IPS DF 6.9 (cell line): ENCODE measurements at regions not wholly inside any gene's neighbourhood (a gene's known extent, or its start where the extent isn't known, plus 50 kb on each side); places are given as distances from the start of the nearest gene placed in this dataset.

ENCODE experiments used
- DNase-seq: peaks from one replicate; pipeline ENCODE4 v3.0.0-alpha.2; 2013; ENCODE audit warnings: low read depth, low spot score
- H3K27ac ChIP-seq: one replicate; pipeline ENCODE4 v1.5.1; 2013; ENCODE audit warnings: low read length, control low read depth
- H3K27me3 ChIP-seq: 2 replicates; pipeline ENCODE4 v1.6.1; 2013; ENCODE audit warnings: mild to moderate bottlenecking, low read length; ENCODE audit not compliant: control insufficient read depth, insufficient read depth
- H3K36me3 ChIP-seq: 2 replicates; pipeline ENCODE4 v1.6.1; 2013; ENCODE audit warnings: low read length; ENCODE audit not compliant: control insufficient read depth, insufficient read depth
- H3K4me1 ChIP-seq: 2 replicates; pipeline ENCODE4 v1.6.1; 2013; ENCODE audit warnings: low read length; ENCODE audit not compliant: control insufficient read depth, insufficient read depth
- H3K4me3 ChIP-seq: 2 replicates; pipeline ENCODE4 v1.5.1; 2013; ENCODE audit warnings: mild to moderate bottlenecking, low read length
- H3K9me3 ChIP-seq: 2 replicates; pipeline ENCODE4 v1.6.1; 2013; ENCODE audit warnings: low read length, inconsistent platforms; ENCODE audit not compliant: control insufficient read depth, insufficient read depth
- WGBS: extraction: QIAGEN DNeasy Blood & Tissue Kit; methylation state at CpG from one replicate; pipeline ENCODE4 v1.1.7; 2013; ENCODE audit warnings: mixed read lengths, missing lambda C conversion rate; ENCODE audit not compliant: insufficient read length, insufficient coverage; 5-methylcytosine and 5-hydroxymethylcytosine counted together

DNA sequence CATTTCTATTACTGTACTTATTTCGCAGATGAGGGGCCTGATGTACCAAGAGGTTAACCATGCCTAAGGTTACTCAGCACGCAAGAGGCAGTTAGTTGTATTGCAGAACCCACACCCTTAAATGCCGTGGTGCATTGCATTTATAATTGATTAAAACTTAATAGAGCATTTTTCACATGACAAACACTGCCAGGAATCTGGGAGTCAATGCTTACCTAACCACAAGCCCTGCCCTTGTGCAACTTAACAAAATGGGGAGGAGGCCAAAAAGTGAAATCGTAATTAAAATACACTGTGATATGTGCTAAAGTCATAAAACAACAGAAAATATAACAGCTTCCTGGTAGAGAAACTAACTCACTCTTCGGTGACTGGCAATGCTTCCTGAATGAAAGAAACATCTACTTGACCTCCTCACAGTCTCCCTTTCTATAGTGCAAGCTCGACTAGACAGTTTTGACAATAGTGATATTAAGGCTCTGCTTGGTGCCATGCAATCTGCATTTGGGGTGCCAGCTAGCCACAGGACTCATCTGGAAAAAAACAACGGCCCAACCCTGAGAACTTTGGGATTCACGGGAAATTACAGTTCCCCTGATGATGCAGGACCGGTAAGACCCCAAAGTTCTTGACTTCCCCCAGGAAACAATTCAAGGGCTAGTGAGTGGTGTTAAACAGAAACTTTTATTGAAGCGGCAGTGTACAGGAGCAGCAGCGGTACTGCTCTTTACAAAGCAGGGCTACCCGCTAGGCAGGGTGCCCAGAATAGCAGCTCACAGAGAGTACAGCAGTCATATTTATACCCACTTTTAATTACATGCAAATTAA lies 612.4 kb downstream of the TNS3 start:
- no peak overlapping the region for H3K4me3 ChIP-seq
- no peaks in the 10 kb centered on the region for H3K9me3 ChIP-seq
- no peaks in the 10 kb centered on the region for H3K27me3 ChIP-seq
- H3K27ac ChIP-seq = no peak overlapping the region
- 100% methylated on average over 1 of the region's 12 CpGs for WGBS
- H3K36me3 ChIP-seq = no peaks in the 10 kb centered on the region
- no peaks in the 10 kb centered on the region for H3K4me1 ChIP-seq
- DNase-seq = no peak

DNA sequence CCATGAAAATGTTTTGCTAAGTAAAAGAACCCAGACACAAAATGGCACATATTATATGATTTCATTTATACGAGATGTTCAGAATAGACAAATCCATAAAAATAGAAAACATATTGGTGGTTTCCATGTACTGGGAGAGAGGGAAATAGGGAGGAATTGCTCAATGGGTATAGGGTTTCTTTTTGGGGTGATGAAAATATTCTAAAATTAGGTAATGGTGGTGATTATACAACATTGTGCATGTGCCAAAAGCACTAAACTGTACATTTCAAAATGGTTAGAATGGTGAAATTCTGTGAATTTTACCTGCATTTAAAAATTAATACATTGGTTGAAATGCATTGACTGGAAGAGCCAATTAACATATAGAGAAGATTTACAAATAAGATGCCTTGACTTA lies 613.9 kb downstream of the TNS3 start:
- Histone ChIP-seq H3K9me3 (no peaks in the 10 kb centered on the region; the same call in 1 of the 2 replicates), H3K27ac (no peak overlapping the region), H3K4me3 (no peak overlapping the region), H3K4me1 (no peaks in the 10 kb centered on the region), H3K27me3 (no peaks in the 10 kb centered on the region), H3K36me3 (no peaks in the 10 kb centered on the region)
- DNase-seq = no peak
- WGBS = no CpG with 5 or more reads among the region's 1 CpG

DNA sequence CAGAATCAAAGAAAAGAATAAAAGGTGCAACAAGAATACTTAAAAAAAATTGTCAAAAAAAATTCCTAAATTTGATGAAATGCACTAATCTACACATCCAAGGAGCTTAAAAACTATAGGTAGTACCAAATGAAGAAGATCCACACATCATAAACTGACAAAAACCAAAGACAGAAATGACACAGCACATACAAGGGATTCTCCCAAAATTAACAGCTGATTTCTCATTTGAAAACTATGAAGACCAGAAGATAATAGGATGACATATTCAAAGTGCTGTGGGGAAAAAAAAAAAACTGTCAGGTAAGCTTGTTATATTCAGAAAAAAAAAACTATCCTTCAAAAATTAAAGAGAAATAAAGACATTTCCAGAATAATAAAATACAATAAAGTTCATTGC lies 618.2 kb downstream of the TNS3 start:
- DNase-seq = no peak
- Histone ChIP-seq H3K27me3 (no peaks in the 10 kb centered on the region), H3K4me3 (no peak overlapping the region), H3K9me3 (no peaks in the 10 kb centered on the region; the same call in 1 of the 2 replicates), H3K36me3 (no peaks in the 10 kb centered on the region), H3K27ac (no peak overlapping the region), H3K4me1 (no peaks in the 10 kb centered on the region)

DNA sequence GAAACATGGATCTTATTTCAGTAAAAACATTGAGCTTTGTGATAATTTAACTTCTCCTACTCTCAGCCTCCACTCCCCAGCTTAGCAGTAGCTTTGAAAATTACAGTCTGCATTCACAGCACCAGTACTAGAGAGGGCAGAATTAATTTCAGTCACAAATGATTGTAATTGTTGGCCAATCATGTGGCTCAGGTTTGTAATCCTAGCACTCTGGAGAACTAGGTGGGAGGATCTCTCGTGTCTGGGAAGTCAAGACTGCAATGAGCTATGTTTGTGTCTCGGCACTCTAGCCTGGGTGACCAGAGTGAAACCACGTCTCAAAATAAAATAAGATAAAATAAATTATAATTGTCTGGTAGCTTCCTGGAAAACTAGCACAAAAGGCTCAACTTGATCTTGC lies 620.9 kb downstream of the TNS3 start:
- no peaks in the 10 kb centered on the region for H3K36me3 ChIP-seq
- H3K4me1 ChIP-seq = no peaks in the 10 kb centered on the region
- DNase-seq = no peak
- H3K9me3 ChIP-seq = no peaks in the 10 kb centered on the region; the same call in 1 of the 2 replicates
- H3K4me3 ChIP-seq = no peak overlapping the region
- no CpG with 5 or more reads among the region's 3 CpGs for WGBS
- no peak overlapping the region for H3K27ac ChIP-seq
- no peaks in the 10 kb centered on the region for H3K27me3 ChIP-seq

DNA sequence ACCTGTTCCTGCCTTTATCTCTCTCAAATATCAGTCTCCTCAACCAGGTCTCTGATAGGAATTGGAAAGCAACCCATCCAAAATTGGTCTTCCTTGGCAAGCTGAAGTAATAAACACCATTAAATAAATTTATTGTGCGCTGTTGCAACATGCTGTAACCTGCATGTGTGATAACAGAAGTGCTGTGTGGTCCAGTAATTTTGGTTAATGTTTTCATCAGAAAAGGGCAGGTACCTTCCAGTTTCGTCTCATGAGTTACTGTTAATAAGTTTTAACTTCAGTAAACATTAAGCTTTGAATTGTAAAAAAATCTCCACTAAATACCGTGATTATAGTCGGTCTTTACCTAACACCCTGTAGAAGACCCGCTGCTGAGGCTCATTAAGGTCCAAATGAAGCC lies 624.7 kb downstream of the TNS3 start:
- no CpG with 5 or more reads among the region's 5 CpGs for WGBS
- H3K27me3 ChIP-seq = no peaks in the 10 kb centered on the region
- DNase-seq = no peak

DNA sequence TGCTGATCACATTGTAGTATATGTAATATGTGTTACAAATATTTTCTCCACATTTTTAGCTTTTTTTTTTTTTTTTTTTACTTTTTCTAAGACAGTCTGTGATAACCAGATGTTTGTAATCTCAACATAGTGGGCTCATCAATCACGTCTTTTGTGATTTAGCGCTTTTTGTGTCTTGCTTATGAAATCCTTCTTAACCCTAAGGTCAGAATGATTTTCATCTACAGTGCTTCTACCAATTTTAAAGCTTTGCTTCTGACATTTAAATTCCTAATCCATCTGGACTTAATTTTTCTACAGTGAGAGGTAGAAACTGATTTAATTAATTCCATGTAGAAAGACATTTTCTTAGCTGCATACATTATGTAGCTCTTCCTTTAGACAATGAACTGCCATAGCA lies 626.4 kb downstream of the TNS3 start:
- Histone ChIP-seq H3K4me3 (no peak overlapping the region), H3K4me1 (no peaks in the 10 kb centered on the region; the same call in 1 of the 2 replicates), H3K27me3 (no peaks in the 10 kb centered on the region), H3K36me3 (no peaks in the 10 kb centered on the region), H3K9me3 (no peaks in the 10 kb centered on the region), H3K27ac (no peak overlapping the region)
- no peak for DNase-seq
- WGBS = no CpG with 5 or more reads among the region's 2 CpGs

More for the DNA sequence above, 624.7 kb downstream of the TNS3 start:
- no peaks in the 10 kb centered on the region for H3K9me3 ChIP-seq
- H3K4me3 ChIP-seq = no peak overlapping the region
- H3K4me1 ChIP-seq = no peaks in the 10 kb centered on the region; the same call in 1 of the 2 replicates
- no peaks in the 10 kb centered on the region for H3K36me3 ChIP-seq
- H3K27ac ChIP-seq = no peak overlapping the region

DNA sequence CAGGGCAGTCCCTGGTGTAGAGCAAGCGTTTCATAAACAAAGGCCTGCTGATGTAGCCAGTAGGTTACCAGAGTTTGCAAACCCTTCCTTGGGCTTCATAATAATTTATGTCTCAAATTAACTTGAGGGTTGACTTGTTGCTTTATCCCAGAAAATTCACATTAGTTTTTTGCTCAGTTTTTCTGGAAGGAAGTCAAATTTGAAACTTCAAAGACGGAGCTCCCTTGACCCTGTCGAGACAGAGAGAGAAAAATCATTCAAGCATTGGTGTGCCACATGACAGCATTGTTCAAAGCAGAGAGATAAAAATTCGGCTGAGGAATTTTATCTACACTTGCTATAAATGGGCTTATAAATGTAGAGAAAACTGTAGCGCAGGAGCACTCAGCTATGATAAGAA lies 627.7 kb downstream of the TNS3 start:
- Histone ChIP-seq H3K27me3 (no peaks in the 10 kb centered on the region), H3K27ac (no peak overlapping the region), H3K4me1 (no peaks in the 10 kb centered on the region; the same call in 1 of the 2 replicates), H3K9me3 (no peaks in the 10 kb centered on the region), H3K4me3 (no peak overlapping the region), H3K36me3 (no peaks in the 10 kb centered on the region)
- DNase-seq = no peak
- WGBS = no CpG with 5 or more reads among the region's 5 CpGs

DNA sequence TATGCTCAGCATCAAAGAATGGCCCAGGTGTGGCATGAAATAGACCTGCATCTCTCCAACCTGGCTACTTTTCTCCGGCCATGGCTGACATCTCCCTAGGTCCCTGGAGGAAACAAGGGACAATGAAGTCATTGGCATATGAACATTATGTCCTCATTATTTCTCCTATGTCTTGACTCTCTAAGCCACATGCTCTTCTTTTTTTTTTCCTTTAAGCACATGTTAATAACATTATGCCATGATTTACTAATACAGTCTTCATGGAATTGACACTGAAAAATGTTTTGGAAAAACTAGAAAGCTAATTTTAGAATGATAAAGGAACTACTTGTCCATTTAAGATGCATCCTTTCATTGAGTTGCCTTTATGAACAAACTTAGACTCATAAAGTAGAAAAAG lies 628.9 kb downstream of the TNS3 start:
- Histone ChIP-seq H3K27ac (no peak overlapping the region), H3K4me3 (no peak overlapping the region), H3K9me3 (no peaks in the 10 kb centered on the region), H3K4me1 (no peaks in the 10 kb centered on the region; the same call in 1 of the 2 replicates), H3K27me3 (no peaks in the 10 kb centered on the region), H3K36me3 (no peaks in the 10 kb centered on the region)
- no CpG with 5 or more reads among the region's 1 CpG for WGBS
- no peak for DNase-seq

DNA sequence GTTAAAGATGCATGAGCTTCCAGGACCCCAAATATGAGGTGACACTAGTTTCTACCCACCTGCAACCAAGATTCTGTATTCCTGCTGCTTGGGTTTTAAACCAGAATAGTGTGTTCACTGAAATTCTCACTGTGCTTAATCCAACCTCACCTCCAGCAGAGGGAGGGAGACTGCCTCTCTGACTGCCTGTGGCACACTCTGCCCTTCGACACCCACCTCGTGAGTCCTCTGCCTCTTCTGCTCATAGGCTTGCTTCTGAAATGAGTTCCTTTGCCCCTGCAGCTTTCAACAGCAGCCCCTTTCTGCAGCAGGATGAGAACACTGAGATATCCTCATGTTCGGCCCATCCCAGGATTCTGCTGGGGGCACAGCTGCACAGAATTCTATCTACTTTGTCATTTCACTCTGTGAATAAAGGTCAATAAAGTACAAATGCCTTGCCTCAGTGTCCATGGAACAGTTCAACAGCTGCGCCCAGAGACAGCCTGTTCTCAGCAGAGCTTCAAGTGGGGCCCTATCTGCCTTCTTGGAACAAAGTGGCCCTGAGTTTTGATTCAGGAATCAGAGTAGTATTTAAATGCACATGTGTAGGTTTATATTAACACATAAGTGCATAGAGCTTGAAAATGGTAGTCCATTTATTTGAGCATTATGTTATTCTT lies 632.5 kb downstream of the TNS3 start:
- Histone ChIP-seq H3K4me1 (no peaks in the 10 kb centered on the region; the same call in 1 of the 2 replicates), H3K9me3 (no peaks in the 10 kb centered on the region), H3K27ac (no peak overlapping the region), H3K36me3 (no peaks in the 10 kb centered on the region), H3K27me3 (no peaks in the 10 kb centered on the region), H3K4me3 (no peak overlapping the region)
- WGBS = no CpG with 5 or more reads among the region's 4 CpGs
- no peak for DNase-seq

DNA sequence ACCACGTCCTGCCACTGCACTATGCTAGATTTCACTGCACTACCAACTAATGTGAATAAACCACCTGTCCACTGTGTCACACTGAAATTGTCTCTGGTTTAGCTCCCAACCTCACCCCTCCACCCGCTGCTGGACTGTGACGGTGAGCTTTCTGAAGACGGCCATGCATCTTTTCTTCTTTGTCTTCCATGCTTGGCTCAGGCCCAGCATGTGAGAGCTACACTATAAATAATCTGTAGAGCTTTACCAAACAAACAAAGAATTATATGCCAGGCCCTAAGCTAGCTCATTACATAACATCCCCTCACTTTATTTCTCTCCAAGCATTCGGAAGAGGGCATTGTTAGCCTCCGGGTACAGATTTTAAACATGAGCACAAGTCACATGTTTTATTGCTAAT lies 633.2 kb downstream of the TNS3 start:
- no CpG with 5 or more reads among the region's 6 CpGs for WGBS
- H3K9me3 ChIP-seq = no peaks in the 10 kb centered on the region
- no peak overlapping the region for H3K4me3 ChIP-seq
- no peaks in the 10 kb centered on the region for H3K36me3 ChIP-seq
- no peak for DNase-seq
- no peaks in the 10 kb centered on the region; the same call in 1 of the 2 replicates for H3K4me1 ChIP-seq
- no peaks in the 10 kb centered on the region for H3K27me3 ChIP-seq
- no peak overlapping the region for H3K27ac ChIP-seq

DNA sequence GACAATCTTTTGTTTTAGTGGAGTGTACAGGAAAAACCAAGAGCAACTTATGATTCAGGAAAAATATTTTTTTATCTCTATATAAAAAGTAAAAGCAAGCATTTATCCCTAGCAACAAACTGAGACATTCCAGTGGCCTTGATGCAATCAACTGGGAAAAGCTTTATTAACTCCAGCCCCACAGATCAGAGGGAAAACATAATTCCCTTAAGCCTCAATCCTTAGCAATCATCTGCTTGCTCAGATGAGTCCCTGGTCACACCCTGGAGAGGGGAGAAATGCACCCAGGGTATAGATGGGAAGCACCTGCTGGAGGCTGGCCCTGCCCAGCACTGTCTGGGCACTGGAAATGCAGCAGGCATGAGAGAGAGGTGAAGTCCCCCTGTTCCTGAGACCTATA lies 636.6 kb downstream of the TNS3 start:
- DNase-seq = no peak
- Histone ChIP-seq H3K4me3 (no peak overlapping the region), H3K4me1 (no peaks in the 10 kb centered on the region), H3K36me3 (no peaks in the 10 kb centered on the region), H3K27ac (no peak overlapping the region), H3K9me3 (no peaks in the 10 kb centered on the region), H3K27me3 (no peaks in the 10 kb centered on the region)
